22Rv1 (cell line): ENCODE measurements at regions not wholly inside any gene's neighbourhood (a gene's known extent, or its start where the extent isn't known, plus 50 kb on each side); places are given as distances from the start of the nearest gene placed in this dataset.

Experiments used
- H3K27ac ChIP-seq: fragments of 450-650 bp; 2 replicates; pipeline ENCODE4 v1.5.1; 2017
- CTCF ChIP-seq: fragments of 450-650 bp; IDR thresholded peaks from 2 replicates; pipeline ENCODE4 v1.5.1; 2017; ENCODE audit warnings: mild to moderate bottlenecking
- ZFX ChIP-seq: fragments of 450-650 bp; IDR thresholded peaks from 2 replicates; pipeline ENCODE4 v1.6.1; 2017; ENCODE audit warnings: antibody characterized with exemption, borderline replicate concordance

- no peak for TF ChIP-seq ZFX
- TF ChIP-seq CTCF: no peak
These were observed 135.2 kb upstream of the TIAM1 start for GRCh38 chr21:31479222-31479621.

GRCh38 chr21:31476263-31477022 lies 132.4 kb upstream of the TIAM1 start:
- no peak overlapping the region for H3K27ac ChIP-seq
- TF ChIP-seq ZFX (no peak), CTCF (no peak)

More at GRCh38 chr21:31479222-31479621, 135.2 kb upstream of the TIAM1 start:
- no peak overlapping the region for H3K27ac ChIP-seq

DNA sequence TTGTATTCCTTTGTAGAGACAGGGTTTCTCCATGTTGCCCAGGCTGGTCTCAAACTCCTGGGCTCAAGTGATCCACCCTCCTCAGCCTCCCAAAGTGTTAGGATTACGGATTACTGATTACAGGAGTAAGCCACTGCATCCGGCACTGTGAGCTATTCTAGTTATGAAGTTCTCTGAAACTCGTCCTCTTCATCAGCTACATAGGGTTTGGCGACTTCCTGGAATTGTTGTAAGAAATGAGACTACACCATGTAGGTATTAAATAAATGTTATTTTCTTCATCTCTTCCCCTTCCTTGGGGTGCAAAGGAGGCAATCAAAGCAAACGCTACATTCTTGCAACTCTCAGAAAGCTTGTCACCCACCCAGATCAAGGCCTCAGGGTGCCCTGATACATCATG lies 131.2 kb upstream of the TIAM1 start:
- no peak overlapping the region for H3K27ac ChIP-seq
- TF ChIP-seq ZFX: no peak
- TF ChIP-seq CTCF: no peak

GRCh38 chr21:31473685-31474345 lies 129.8 kb upstream of the TIAM1 start:
- TF ChIP-seq ZFX (no peak), CTCF (no peak)
- H3K27ac ChIP-seq: no peak overlapping the region

GRCh38 chr21:31471865-31472264 lies 127.8 kb upstream of the TIAM1 start:
- no peak overlapping the region for H3K27ac ChIP-seq
- TF ChIP-seq CTCF (no peak), ZFX (no peak)

- TF ChIP-seq ZFX (no peak), CTCF (no peak)
- no peak overlapping the region for H3K27ac ChIP-seq
These were observed 127.0 kb upstream of the TIAM1 start for GRCh38 chr21:31470896-31471694.
